Prostate gland (tissue), 2 donors: ENCODE measurements at regions not wholly inside any gene's neighbourhood (a gene's known extent, or its start where the extent isn't known, plus 50 kb on each side); places are given as distances from the start of the nearest gene placed in this dataset.
A peak's percentile ranks its signal among the peaks of the same experiment; 100 is the strongest.

ENCODE experiments used
- DNase-seq: peaks from one replicate; pipeline ENCODE4 v3.0.0-alpha.2; 2019; ENCODE audit warnings: low spot score
- H3K27ac ChIP-seq, 2 donors: fragments of 200-600 bp; sonication (generic); 2 replicates each; pipeline ENCODE4 v1.5.1; 2017 to 2019
- H3K27me3 ChIP-seq: fragments of 200-600 bp; sonication (generic); replicated peaks from 2 replicates; pipeline ENCODE4 v1.5.1; 2019; ENCODE audit not compliant: insufficient read depth
- H3K36me3 ChIP-seq, 2 donors: fragments of 200-600 bp; sonication (generic); 1 replicate in 1 of 2; 2 replicates in 1 of 2; pipeline versions ENCODE4 v1.5.1 to v1.8.1; 2017 to 2019
- H3K4me1 ChIP-seq: fragments of 200-600 bp; sonication (generic); replicated peaks from 2 replicates; pipeline ENCODE4 v1.5.1; 2019
- H3K4me3 ChIP-seq, 2 donors: fragments of 200-600 bp; sonication (generic); 2 replicates each; pipeline ENCODE4 v1.5.1; 2017 to 2019
- H3K9me3 ChIP-seq: fragments of 200-600 bp; sonication (generic); 2 replicates; pipeline ENCODE4 v1.5.1; 2017
- POLR2A ChIP-seq: fragments of 450-650 bp; IDR thresholded peaks from one replicate; pipeline ENCODE4 v1.6.1; 2016; ENCODE audit warnings: antibody characterized with exemption, mild to moderate bottlenecking
- POLR2AphosphoS5 ChIP-seq: sonication (generic); formaldehyde crosslinking; IDR thresholded peaks from one replicate; pipeline ENCODE4 v1.6.1; 2017; ENCODE audit warnings: antibody characterized with exemption
- WGBS: methylation state at CpG from one replicate; pipeline ENCODE4 v1.1.5; 2018; 5-methylcytosine and 5-hydroxymethylcytosine counted together
- intact Hi-C: fragments of 100-400 bp; cut with DNase I; formaldehyde crosslinking; loops from one replicate; pipeline ENCODE4 v1.14.2; 2022
- TF ChIP-seq, protein P1 (sequence below), 4 experiments: fragments of 200-600 bp in 2 of 4; fragments of 450-650 bp in 2 of 4; sonication (generic) in 2 of 4; IDR thresholded peaks; 1 replicate in 3 of 4; 2 replicates in 1 of 4; pipeline ENCODE4 v1.5.1; 2016 to 2019; ENCODE audit warnings: antibody characterized with exemption in 4 of 4, mild to moderate bottlenecking in 2 of 4, moderate library complexity in 2 of 4

DNA sequence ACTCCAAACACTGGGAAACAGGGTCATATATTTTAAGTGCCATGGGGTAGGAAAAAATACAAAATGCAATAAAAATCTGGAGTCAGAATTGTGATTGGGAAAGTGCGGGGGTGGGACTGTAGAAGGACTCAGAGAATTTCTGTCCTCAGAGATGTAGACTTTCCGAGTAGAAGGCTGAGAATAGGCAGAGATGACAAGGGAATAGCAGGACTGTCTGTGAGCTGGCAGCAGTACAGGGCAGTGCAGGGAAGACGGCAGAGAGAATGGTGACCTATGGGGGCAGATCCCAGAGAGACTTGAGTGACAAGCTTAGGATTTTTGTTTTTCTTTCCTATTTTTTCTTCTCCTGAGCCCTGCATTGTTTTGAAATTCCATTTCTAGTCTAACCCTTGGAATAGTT lies 127.6 kb downstream of the SLC16A9 start:
- no peaks in the 10 kb centered on the region for H3K9me3 ChIP-seq
- H3K27ac ChIP-seq: no peak overlapping the region
- no peaks in the 10 kb centered on the region for H3K27me3 ChIP-seq
- intact Hi-C loops: loop anchor here (10.0 kb wide), 1 partner anchor 627 kb away; no protein-coding TSS in a partner anchor
- no peak for DNase-seq
- TF ChIP-seq, protein P1, sequence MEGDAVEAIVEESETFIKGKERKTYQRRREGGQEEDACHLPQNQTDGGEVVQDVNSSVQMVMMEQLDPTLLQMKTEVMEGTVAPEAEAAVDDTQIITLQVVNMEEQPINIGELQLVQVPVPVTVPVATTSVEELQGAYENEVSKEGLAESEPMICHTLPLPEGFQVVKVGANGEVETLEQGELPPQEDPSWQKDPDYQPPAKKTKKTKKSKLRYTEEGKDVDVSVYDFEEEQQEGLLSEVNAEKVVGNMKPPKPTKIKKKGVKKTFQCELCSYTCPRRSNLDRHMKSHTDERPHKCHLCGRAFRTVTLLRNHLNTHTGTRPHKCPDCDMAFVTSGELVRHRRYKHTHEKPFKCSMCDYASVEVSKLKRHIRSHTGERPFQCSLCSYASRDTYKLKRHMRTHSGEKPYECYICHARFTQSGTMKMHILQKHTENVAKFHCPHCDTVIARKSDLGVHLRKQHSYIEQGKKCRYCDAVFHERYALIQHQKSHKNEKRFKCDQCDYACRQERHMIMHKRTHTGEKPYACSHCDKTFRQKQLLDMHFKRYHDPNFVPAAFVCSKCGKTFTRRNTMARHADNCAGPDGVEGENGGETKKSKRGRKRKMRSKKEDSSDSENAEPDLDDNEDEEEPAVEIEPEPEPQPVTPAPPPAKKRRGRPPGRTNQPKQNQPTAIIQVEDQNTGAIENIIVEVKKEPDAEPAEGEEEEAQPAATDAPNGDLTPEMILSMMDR (IDR thresholded peaks at IDR 0.05): no peak
- H3K4me1 ChIP-seq: peaks cover 2% of the 10 kb centered on the region
- H3K4me3 ChIP-seq: no peak overlapping the region
- H3K36me3 ChIP-seq: no peaks in the 10 kb centered on the region
- WGBS: 76% methylated on average over 3 of the region's 3 CpGs

DNA sequence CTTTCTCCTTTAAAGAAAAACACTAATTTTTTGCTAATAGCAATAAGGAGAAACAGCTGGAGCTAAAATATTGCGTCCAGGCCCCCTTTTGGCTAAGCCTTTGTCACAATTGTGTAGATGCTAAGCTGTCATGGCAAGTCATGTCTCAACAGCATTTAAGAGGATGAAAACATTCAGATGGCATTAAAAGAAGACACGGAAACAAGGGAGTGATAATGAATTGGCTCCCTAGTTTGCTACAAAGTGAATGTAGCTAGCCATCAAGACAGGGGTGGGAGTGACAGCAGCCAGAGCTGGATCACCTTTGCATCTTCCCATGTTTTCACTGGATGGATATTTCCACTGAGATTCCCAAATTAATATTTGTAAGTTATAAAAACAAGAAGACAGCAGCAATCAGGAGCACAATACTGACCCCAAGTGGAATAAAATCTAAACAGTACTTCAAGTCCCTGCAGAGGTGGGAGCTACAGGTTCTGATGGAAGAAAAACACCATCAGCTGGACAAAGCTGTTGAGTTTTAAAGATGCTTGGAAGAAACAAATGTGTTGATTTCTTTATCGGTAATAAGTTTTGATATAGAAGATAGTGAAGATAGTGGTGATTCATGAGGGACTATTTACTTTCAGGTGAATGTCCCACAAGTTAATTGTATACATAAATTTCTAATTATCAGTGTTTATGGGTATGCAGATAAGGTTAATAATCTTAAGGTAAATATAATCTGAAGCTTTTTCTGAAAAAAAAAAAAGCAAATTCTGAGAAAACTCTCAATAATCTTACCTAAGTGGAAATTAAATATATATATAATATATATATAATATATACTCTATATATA lies 129.4 kb downstream of the SLC16A9 start:
- Histone ChIP-seq H3K36me3 (no peaks in the 10 kb centered on the region), H3K4me3 (no peak overlapping the region), H3K27me3 (no peaks in the 10 kb centered on the region), H3K9me3 (no peaks in the 10 kb centered on the region), H3K27ac (no peak overlapping the region), H3K4me1 (no peaks in the 10 kb centered on the region)
- WGBS: 41% methylated on average over 3 of the region's 3 CpGs
- no peak for DNase-seq
- TF ChIP-seq, protein P1 (IDR thresholded peaks at IDR 0.05): peak in 3 of 4 experiments; percentile 25 to 45 (median 29)
- no peak for TF ChIP-seq POLR2A
- intact Hi-C loops: loop anchor here (2.0 to 10.0 kb wide), 2 partner anchors 337 to 625 kb away; no protein-coding TSS in a partner anchor

DNA sequence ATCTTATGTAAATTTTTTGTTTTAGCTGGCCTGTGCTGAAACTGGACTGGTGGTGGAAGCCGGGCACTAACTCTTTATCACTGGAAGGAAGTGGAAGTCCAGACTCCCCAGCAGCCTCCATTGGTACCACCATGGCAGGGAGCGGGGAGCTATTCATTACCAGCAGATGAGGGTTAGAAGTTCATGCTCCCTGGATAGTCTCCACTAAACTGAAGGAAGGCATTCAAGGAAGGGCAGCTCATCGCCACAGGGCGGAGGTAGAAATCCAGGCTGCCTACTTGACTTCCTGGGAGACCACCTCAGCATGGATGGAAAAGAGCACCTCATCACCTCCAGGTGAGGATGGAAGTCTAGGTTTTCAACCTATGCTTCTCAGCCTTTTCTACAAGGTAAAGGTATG lies 130.9 kb downstream of the SLC16A9 start:
- no peaks in the 10 kb centered on the region for H3K36me3 ChIP-seq
- no peak overlapping the region for H3K4me3 ChIP-seq
- no peaks in the 10 kb centered on the region for H3K27me3 ChIP-seq
- intact Hi-C loops: no loop called here
- H3K4me1 ChIP-seq: no peaks in the 10 kb centered on the region
- no peak for DNase-seq
- WGBS: 97% methylated on average over 4 of the region's 4 CpGs
- H3K9me3 ChIP-seq: no peaks in the 10 kb centered on the region
- no peak for TF ChIP-seq POLR2AphosphoS5
- no peak overlapping the region for H3K27ac ChIP-seq

DNA sequence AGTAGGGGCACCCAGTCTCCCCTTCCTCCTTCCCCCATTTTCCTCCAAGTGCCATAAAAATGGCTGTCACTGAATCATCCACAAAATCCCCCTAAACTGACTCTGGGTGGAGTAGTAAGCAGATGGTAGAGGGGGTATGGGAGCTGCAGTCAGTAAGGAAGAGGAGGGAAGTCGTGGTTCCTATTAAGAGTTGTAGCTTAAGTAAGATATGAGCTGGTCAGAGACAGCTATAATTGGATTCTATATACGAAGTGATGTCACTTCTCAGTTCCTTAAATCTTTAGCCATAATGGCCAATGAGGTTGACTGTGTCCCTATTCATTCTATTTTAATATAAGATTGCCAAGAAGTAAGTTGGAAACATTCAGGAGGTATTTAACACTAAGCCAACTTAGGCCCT lies 131.7 kb downstream of the SLC16A9 start:
- H3K36me3 ChIP-seq: no peaks in the 10 kb centered on the region
- intact Hi-C loops: no loop called here
- no peaks in the 10 kb centered on the region for H3K4me1 ChIP-seq
- H3K9me3 ChIP-seq: no peaks in the 10 kb centered on the region
- WGBS: 84% methylated on average over 2 of the region's 2 CpGs
- H3K4me3 ChIP-seq: no peak overlapping the region
- no peak overlapping the region for H3K27ac ChIP-seq
- TF ChIP-seq, protein P1 (IDR thresholded peaks at IDR 0.05): no peak
- TF ChIP-seq POLR2AphosphoS5: no peak
- TF ChIP-seq POLR2A: no peak
- DNase-seq: no peak
- no peaks in the 10 kb centered on the region for H3K27me3 ChIP-seq

DNA sequence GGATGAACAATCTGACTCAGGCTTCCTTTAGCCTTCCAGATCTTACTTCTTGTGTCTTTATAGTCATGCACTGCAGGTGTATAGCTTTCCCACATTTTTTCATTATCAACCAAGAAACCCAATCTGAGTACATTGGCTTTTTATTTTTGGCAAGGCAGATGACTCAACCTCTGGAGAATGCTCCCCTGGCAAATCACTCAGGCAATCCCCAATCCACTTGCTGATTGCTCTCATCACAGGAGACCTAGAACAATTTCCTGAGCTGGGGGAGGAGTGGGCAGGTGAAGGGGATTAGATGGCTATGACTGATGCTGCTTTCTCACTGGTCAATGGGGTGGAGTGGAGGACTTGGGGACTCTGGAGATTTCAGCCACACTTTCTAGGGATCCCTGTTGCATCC lies 134.4 kb downstream of the SLC16A9 start:
- intact Hi-C loops: no loop called here

More for the DNA sequence above, 134.4 kb downstream of the SLC16A9 start:
- Histone ChIP-seq H3K27ac (no peak overlapping the region), H3K9me3 (no peaks in the 10 kb centered on the region), H3K27me3 (no peaks in the 10 kb centered on the region), H3K4me3 (no peak overlapping the region), H3K36me3 (no peaks in the 10 kb centered on the region), H3K4me1 (no peaks in the 10 kb centered on the region)
- no peak for DNase-seq
- TF ChIP-seq POLR2A (no peak), POLR2AphosphoS5 (no peak)
- TF ChIP-seq, protein P1 (IDR thresholded peaks at IDR 0.05): no peak
